GM18907 (cell line): ENCODE measurements at regions not wholly inside any gene's neighbourhood (a gene's known extent, or its start where the extent isn't known, plus 50 kb on each side); places are given as distances from the start of the nearest gene placed in this dataset.
"Not testable (repeated sequence)": the region's sequence is repeated elsewhere in the genome, so short reads cannot be mapped to it uniquely, and the experiment has no call there.

Experiments used
- ATAC-seq: cut with Tn5 transposase; IDR thresholded peaks from one replicate; pipeline ENCODE4 v1.9.1; 2021; ENCODE audit warnings: mild to moderate bottlenecking, moderate library complexity; ENCODE audit not compliant: unreplicated experiment

DNA sequence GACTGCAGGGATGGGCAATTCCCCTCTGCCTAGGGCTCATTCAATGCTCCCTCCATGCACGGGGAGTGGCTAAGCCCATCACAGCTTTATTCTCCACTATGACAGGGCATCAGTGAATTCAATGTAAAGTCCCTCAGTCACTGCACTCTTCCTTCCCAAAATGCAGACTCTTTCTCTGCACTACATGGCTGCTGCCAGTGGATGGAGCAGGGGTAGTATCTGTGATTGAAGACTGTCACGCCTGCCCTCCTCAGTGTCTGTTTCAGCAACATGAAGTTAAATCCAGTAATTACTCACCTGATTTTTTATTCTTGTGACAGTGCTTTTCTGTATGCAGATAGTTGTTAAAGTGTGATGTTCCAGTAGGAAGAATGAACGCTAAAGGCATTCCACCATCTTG is 1323.2 kb downstream of the AMY1C start:
- no peak for ATAC-seq

DNA sequence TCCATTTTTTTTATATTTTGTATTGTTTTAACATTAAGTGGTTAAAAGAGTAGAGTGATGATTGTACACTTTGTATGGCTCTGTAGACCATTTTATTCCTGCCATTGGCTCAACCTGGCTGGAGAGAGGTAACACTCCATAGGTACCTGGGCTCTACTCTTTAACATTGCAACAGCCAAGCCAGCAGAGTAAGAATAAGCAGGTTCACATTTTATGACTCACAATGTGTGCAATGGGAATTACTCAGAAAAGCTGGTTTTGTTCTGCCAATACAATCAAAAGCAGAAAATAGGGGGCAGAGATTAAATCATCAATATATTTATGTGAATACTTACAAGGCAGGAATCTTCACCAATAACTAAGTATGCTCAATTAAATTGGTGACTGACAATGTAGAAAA is 1324.0 kb downstream of the AMY1C start:
- ATAC-seq, result no peak

DNA sequence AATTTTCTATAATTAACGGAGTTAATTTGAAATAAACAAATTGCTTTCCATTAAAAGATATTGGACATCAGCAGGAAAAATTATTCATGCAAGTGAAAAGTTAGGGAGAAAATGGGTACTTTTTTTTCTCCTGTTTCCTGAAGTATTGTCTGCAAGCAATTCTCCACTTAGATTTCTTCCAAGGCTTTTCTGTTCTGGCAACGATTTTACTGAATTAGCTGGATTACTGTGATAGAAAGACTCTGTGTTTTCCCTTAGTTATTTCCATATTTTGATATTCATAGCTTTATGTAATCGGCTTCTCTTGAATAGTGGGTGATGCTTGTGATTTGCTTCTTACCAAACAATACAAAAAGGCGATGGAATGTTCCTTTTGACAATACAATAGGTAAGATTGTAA is 1333.9 kb downstream of the AMY1C start:
- no peak for ATAC-seq

DNA sequence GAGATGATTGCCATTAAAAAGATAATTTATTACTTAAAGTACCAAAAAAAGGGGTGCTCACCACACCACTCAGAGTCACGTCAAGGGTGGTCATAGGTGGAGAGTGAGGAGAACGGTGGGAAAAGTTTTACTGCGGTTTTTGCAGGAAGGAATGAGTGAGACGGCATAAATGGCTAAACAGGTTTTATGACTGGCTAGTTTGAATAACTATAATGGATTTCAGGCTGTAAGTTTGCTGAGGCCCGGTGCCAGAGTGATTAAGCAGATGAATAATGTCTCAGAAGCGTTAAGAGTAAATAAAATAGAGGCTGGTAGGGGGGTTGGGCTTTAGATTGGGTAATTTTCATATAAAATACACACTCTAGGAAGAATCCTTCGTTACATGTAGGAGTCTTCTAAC is 1337.8 kb downstream of the AMY1C start:
- no peak for ATAC-seq

DNA sequence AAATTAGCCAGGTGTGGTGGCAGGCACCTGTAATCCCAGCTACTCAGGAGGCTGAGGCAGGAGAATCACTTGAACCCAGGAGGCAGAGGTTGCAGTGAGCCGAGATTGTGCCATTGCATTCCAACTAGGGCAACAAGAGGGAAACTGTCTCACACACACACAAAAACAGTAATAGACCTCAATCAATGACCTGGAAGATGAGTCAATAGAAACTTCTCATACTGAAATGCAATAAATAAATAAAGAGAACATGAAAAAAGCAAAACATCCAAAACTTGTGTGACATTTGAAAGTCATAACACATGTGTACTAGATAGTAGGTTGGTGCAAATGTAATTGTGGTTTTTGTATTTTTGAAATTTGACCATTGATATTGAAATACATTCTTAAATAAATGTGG is 1338.5 kb downstream of the AMY1C start:
- ATAC-seq, result no peak

DNA sequence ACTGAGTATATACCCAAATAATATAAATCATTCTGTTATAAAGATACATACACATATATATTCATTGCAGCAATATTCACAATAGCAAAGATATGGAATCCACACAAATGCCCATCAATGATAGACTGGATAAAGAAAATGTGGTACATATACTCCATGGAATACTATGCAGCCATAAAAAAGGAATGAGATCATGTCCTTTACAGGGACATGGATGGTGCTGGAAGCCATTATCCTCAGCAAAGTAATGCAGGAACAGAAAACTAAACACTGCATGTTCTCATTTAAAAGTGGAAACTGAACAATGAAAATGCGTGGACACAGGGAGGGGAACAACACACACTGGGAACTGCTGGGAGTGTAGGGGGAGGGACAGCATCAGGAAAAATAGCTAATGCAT is 1344.2 kb downstream of the AMY1C start:
- not testable (repeated sequence) for ATAC-seq

DNA sequence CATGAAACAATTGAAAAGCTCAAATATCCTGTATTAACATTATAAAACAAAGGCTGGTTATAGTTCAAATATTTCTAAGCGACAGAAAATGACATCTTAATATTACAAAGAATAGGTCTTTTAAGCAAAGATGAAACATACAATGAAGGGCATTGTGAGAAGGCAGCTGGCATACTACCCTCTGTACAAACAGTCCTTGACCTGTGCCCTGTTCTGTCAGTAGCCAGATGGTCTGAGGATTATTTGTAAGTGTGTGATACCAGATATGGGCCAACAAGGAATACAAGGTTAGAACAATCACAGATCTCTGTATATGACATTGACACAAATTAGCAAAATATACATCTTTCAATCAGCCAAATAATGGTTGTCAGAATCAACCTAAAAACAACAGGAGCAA is 1350.4 kb downstream of the AMY1C start:
- no peak for ATAC-seq

DNA sequence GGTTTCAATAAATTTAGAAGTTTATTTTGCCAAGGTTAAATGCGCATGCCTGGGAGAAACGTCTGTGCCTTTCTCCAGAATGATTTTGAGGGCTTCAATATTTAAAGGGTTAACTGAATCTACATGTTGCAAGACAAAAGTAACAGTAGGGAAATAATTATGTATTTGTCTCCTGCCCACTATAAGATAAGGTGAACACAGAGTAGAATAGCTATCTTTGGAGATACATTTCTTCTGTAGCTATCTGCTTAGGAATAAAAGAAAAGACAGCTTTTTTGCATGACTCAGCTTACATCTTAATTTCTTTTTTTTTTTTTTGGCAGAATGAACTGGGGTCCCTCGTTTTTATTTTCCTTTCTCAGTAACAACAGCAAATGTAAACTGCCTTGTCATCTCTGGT is 1351.6 kb downstream of the AMY1C start:
- ATAC-seq, result no peak

DNA sequence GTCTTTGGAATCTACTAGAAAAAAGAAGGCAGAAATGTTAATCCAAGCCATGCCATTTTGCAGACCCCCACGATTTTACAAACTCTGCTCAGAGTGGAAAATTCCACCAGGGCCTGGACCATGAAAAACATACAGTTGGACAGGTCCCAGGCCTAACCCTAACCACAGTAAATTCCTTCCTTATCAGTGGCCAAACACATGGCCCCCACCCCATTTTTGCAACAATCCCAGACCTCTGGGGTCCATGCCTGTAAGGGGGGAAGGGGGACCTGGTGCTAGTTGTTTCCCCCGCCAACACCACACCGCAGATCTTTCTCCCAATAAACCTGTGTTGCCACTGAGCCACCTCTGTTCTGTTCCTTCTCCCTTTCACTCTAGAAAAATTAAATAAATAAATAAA is 1352.7 kb downstream of the AMY1C start:
- ATAC-seq, result no peak

DNA sequence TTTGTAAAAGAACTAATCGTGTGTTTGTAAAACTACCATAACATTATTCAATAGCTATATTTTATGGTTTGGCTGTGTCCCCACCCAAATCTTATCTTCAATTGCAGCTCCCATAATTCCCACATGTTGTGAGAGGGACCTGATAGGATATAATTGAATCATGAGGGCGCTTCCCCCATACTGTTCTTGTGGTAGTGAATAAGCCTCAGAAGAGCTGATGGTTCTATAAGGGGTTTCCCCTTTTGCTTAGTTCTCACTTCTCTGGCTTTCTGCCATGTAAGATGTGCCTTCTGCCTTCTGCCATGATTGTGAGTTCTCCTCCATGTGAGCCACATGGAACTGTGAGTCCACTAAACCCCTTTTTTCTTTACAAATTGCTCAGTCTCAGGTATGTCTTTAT is 1372.3 kb downstream of the AMY1C start:
- ATAC-seq, result no peak

DNA sequence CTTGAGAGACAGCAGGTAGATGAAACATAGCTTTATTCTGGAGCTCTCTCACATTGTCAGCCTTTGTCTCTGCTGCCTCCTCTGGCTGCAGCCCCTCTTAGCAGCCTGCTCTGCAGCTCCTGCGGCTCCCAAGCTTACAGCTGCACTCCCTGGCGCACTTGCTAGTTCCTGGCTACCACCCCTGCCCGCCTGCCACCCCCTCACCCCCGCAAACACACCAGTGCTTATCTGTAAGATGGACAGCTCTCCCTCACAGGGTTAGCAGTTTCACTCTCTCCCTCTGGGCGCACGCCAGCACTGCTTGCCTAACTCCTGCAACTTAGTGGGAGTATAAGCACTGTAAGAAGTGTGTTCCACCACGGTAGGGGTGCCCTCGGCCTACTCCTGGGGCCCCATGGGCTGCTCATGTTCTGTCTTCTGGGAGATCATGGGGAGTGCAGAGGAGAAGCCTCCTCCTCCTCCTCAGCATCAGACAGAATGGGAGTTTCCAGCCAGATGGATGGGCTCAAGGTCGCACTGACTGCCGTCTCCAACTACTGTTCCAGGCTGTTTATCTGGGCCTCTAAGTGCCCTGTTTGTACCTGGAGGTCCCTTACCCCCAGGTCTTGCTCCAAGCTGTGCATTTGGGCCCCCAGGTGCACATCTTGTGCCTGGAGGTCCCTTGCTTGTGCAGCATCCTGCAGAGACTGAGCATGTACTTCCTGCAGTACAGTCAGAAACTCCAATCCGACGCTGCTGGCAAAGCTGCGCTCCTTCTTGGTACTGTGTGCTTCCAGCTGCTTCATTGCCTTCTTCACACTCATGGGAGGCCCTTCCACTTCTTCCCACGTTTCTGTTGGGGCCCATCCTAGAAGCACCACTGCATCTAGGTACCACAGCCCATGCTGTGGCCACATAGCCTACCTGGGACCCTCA is 1388.1 kb downstream of the AMY1C start:
- no peak for ATAC-seq

DNA sequence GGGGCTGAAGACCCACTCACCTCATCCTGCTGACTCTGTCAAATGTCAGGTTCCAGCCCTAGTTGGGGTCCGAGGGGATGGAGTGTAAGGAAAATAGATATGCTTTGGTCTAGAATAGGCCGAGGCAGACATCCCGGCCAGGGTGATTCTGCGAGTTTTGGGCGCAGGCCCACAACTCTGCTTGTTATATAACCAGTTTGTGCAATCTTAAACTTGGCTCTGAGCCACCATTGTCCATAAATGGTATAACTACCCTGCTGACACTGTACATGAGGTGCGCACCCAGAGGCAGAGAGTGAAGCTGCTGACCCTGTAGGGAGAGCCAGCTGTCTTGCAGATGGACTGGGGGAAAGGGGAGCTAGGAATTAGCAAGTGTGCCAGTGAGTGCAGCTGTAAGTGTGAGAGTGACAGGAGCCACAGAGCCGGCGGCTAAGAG is 1388.8 kb downstream of the AMY1C start:
- no peak for ATAC-seq

DNA sequence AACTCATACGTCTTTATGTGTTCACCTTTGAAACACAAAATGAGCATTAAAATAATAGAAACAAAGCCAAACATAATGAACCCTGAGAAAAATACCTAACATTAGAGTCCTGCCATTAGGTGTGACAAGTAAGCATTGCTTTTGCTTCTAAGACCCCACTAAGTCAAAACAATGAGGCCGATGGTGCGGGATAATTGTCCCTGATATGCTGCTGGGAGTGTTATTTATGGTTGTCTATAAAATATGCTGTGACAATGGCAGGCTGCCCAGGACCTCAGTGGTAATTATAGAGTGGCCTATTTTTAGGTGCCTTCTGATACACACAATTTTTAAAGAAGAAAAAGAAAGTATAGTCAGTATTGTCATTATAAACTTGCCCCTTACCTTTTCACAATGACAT is 1423.1 kb downstream of the AMY1C start:
- ATAC-seq, result no peak

DNA sequence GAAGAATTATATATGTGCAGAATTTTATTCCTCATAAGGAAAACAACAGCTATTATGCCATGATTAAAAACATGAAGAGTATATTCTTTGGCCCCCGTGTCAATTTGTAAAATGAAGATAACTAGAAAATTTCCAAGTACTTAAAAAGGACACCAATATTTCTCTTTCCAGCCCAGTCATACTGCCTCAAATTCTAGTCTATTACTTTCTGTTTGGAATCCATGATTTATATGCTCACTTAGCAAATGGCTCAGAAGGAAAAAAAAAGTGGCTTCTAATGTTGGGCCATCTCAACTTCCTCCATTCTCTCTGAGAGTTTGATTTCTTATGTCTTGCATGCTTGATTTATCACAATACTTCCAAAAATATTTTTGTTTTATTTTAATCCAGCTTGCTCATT is 1431.1 kb downstream of the AMY1C start:
- ATAC-seq, result no peak

DNA sequence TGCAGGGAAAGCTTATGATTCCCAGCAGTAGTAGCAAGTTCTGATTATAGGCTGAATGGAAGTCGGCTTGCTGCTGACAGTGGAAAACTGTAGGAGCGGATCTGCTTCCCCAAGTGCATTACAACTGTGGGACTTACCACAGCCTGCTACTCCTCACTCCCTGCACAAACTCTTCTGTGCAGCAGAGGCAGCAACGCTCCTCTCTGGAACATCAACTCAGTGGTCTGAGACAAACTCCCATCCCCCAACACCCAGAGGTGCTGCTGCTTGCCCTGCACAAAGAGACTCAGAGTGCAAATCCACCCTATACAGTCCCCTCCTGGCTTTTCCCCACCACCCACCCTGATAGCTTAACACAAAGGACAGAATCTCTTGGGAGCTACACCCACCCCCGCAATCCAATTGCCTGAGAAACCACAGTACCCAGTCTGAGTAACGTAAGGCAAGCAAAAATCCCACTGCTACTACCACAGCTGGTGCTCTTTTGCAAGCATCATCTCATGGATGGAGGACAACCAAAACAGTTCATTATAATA is 1455.2 kb downstream of the AMY1C start:
- ATAC-seq, result no peak

DNA sequence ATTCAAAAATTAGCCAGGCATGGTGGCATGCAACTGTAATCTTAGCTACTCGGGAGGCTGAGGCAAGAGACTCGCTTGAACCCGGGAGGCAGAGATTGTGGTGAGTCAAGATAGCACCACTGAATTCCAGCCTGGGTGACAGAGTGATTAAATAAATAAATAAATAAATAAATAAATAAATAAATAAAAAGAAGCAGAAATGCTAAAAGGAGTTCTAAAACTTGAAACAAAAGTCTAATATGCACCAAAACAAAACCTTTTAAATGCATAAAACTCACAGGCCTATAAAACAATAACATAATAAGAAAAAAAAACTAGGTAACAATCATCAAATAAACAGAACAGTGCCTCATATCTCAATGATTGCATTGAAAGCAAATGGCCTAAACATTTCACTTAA is 1458.9 kb downstream of the AMY1C start:
- ATAC-seq, result no peak

DNA sequence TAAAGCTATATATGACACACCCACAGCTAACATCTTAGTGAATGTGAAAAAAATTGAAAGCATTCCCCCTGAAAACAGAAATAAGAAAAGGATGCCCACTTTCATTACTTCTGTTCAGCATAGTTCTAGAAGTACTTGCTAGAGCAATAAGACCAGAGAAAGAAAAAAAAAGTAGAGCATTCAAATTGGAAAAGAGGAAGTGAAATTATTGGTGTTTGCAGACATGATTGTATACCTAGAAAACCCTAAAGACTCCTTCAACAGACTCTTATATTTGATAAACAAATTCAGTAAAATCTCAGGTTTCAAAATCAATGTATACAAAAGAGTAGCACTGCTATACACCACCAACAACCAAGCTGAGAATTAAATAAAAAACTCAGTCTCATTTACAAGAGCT is 1461.0 kb downstream of the AMY1C start:
- ATAC-seq, result no peak

DNA sequence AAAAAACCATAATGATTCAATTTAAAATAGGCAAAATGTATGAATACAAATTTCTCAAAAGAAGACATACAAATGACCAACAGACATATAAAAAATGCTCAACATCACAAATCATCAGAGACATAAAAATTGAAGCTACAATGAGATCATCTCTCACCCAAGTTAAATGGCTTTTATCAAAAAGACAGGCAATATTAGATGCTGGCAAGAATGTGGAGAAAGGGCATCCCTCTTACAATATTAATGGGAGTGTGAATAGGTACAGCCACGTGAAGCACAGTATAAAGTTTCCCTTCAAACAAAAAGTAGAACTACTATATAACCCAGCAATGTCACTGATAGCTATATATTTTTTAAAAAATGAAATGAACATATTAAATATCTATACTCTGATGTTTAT is 1481.7 kb downstream of the AMY1C start:
- ATAC-seq, result no peak

DNA sequence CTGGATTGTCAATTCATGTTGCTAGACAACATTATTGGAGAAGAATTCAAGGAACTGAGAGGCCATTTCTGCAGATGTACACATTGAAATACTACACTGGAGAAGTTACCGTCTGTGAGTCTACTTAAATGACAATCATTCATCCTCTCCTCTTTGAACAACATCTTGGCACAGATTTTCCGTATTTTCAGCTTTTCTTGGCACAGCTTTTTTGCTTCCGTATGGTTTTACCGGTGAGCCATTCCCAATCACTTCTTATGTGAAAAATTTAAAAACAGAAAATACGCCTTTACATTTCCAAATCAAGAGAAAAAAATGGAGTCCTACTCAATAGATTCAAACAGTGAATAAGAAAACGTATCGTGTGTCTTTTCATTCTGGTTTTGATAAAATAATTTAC is 1493.7 kb downstream of the AMY1C start:
- ATAC-seq, result no peak

DNA sequence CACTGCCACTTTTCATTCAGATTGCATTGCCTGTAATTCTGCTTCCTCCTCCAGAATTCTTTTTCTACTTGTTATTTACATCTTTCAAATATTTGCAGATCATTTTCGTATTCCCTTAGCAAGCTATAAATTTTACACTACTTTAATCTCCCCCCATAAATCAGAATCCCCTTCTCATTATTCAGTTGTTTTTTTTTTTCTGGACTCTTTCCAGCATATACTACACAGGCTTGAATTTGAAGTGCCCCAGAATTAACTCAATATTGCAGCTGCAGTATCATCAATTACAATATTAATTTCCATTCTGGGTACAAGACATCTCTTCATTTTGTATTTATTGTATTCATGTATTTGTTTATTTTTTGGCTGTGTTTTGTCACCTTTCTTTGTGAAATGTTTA is 1494.3 kb downstream of the AMY1C start:
- ATAC-seq, result no peak

DNA sequence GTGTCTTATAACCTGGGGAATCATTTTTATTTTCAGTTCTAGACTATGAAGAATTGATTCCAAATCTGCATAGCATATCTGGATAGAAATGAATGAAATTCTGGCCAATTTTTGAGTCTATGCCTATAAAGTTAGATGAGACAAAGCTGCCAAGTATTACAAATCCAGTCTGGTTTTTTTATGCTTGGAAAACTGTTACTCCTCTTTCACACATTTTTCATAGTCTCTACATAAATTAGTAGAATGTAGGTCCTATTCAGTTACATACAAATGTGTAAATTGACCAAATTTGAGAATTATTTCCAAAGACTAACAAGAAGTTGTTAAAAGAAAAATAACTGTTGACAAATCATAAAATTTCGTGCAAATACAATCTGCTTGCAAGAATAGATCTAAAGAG is 1505.2 kb downstream of the AMY1C start:
- no peak for ATAC-seq

DNA sequence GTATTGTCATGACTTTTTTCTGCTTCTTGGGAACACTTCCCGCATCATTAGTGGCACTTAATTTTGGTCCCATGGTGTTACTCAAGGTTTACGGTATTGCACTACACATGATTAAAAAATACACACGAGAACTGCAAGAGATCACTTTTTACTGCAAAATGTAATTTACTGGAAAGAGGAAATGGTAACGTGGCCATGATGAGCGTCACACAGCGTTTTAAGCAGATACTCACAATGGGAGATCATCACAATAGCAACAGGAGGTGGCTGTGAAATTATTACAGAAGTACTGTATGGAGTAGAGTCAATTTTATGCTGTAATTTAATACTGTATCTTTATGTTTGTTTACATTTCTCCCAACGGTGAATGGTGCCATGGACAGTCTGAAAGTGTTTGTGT is 1510.3 kb downstream of the AMY1C start:
- no peak for ATAC-seq

DNA sequence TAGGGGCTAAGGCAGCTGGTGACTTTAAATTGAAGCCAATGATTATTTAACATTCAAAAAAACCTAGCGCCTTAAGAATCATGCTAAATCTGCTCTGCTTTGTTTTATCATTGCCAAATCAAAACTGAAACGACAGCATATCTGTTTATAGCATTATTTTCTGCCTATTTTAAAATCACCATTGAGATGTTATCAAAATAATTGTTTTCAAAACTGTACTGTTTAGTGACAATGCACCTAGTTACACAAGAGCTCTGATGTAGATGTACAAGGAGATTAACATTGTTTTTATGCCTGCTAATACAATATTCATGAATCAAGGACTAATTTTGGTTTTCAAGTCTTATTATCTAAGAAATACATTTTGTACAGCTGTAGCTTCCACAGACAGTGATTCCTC is 1521.3 kb downstream of the AMY1C start:
- no peak for ATAC-seq
